Prostate gland (tissue), 2 donors: ENCODE measurements at regions not wholly inside any gene's neighbourhood (a gene's known extent, or its start where the extent isn't known, plus 50 kb on each side); places are given as distances from the start of the nearest gene placed in this dataset.

Experiments
- POLR2A ChIP-seq: fragments of 450-650 bp; IDR thresholded peaks from one replicate; pipeline ENCODE4 v1.6.1; 2016; ENCODE audit warnings: antibody characterized with exemption, mild to moderate bottlenecking
- POLR2AphosphoS5 ChIP-seq: sonication (generic); formaldehyde crosslinking; IDR thresholded peaks from one replicate; pipeline ENCODE4 v1.6.1; 2017; ENCODE audit warnings: antibody characterized with exemption
- TF ChIP-seq, protein P1 (sequence below), 4 experiments: fragments of 200-600 bp in 2 of 4; fragments of 450-650 bp in 2 of 4; sonication (generic) in 2 of 4; IDR thresholded peaks; 1 replicate in 3 of 4; 2 replicates in 1 of 4; pipeline ENCODE4 v1.5.1; 2016 to 2019; ENCODE audit warnings: antibody characterized with exemption in 4 of 4, mild to moderate bottlenecking in 2 of 4, moderate library complexity in 2 of 4

DNA sequence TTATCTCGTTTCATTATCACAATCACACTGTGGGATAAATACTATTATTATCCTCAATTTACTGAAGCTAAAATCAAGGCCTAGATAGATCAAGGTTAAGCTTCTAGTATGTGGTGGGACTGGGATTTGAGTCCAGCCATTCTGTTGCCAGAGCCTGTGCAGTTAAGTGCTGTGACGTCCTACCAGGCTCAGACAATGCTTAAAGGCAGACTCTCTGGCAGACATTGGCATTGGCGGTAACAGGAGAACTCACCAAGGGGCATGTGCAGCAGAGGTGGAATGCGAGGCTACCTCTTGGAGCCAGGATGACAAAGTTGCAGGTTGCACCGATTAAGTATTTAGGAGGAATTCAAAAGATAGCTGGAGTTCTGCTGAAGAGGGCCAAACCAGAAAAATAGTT lies 155.6 kb upstream of the IFNG-AS1 start:
- TF ChIP-seq, protein P1, sequence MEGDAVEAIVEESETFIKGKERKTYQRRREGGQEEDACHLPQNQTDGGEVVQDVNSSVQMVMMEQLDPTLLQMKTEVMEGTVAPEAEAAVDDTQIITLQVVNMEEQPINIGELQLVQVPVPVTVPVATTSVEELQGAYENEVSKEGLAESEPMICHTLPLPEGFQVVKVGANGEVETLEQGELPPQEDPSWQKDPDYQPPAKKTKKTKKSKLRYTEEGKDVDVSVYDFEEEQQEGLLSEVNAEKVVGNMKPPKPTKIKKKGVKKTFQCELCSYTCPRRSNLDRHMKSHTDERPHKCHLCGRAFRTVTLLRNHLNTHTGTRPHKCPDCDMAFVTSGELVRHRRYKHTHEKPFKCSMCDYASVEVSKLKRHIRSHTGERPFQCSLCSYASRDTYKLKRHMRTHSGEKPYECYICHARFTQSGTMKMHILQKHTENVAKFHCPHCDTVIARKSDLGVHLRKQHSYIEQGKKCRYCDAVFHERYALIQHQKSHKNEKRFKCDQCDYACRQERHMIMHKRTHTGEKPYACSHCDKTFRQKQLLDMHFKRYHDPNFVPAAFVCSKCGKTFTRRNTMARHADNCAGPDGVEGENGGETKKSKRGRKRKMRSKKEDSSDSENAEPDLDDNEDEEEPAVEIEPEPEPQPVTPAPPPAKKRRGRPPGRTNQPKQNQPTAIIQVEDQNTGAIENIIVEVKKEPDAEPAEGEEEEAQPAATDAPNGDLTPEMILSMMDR (IDR thresholded peaks at IDR 0.05): no peak
- TF ChIP-seq POLR2A: no peak
- TF ChIP-seq POLR2AphosphoS5: no peak
